HG03469 (cell line): ENCODE measurements at regions not wholly inside any gene's neighbourhood (a gene's known extent, or its start where the extent isn't known, plus 50 kb on each side); places are given as distances from the start of the nearest gene placed in this dataset.

Source experiments
- ATAC-seq: cut with Tn5 transposase; IDR thresholded peaks from one replicate; pipeline ENCODE4 v1.9.1; 2021; ENCODE audit warnings: mild to moderate bottlenecking, moderate library complexity, moderate number of reproducible peaks; ENCODE audit not compliant: unreplicated experiment

DNA sequence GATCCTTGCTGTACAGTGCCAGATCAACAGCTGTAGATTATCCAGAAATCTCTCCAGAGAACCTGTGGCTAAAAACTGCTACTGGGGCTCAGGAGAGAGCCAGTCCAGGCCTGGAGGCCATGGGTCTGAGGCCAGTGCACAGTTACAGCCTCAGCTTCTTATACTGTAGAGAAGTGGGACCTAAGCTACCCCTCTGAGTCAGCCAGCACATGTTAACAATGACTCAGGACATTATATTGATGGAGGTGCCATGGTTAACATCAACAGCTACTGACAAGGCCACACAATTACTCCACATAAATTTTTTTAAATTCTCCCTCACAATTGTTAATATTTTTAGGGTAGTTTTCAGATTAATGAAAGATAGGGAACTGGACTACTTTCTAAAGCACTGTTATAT is 138.5 kb downstream of the RBM26 start:
- no peak for ATAC-seq

DNA sequence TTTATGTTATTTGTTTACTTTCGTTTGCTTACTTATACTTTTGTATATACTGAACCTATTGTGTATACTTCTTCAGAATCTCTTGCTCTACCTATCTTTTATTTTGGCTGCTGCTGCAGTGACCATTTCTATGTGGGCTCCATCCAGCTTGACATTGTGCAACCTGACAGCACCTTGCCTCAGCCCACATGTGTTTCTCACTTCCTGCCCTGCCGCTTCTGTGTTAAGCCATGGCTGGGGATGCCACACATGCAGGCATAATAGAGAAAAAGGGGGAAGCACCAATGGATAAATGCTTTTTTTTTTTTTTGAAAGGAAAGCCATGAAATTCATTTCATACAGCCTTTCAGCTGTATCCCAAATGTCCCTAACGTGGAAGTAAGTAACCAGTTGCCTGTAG is 147.6 kb downstream of the RBM26 start:
- peak; percentile 89 for ATAC-seq

DNA sequence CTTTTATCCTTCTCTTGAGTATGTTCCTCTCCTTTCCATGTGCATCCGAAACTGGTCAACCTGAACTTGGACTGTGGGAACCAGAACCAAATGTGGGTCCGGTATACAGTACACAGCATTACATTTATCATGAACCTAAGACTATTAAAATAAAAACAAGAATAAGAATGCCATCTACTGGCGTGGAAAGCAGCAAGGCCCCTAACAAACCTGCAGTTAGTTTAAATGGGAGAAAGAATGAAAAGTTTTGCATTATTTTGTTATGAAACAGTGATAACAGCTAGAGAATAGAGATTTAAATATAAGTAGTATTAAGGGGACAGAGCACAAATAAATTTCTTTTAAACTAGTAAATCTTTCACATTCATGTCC is 159.5 kb downstream of the RBM26 start:
- ATAC-seq: no peak

DNA sequence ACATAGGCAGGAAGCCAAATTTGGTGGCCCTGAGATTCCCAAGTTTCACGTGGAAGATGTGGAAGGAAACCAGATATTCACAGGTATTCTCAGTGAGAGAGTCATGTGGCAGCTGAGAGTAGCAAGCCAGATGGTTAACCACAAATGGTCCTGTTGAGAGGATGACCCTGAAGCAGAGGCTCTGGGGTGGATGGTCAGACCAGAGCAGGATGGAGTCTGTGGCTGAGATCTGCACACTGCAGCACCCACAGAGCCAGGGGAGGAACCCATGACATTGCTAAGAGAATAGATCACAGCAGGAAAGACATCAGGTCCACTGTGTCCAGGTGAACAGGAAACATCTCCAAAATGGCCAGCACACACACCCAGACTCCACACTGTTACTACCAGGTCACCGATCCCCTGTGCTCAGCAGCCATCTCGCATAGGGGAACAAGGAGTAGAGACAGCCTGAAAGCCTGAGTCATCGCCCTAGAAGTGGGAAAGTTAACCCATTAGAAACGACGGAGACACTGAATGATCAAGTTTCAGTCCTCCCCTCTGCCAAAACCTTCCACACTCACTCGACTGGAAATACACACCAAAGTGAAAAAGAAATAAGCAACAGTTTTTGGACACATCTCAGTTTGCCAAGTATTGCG is 160.0 kb downstream of the RBM26 start:
- no peak for ATAC-seq

DNA sequence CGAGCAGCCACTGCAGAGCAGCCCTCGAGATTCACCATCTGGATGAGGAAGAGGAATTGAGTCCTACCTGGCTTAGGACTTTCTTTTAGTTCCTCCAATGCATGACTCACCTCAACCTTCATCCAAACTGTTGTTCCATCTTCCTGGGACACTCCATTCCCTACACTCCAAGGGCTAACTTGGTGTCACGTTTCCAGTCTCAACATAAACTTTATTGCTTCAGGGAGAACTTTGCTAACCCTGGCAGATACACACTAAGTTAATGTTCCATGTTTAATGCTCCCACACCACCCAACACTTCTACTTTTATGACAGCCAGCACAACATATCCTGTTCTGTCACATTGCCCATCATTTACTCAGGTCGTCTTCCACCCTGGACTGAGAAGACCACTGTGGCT is 164.4 kb downstream of the RBM26 start:
- no peak for ATAC-seq

DNA sequence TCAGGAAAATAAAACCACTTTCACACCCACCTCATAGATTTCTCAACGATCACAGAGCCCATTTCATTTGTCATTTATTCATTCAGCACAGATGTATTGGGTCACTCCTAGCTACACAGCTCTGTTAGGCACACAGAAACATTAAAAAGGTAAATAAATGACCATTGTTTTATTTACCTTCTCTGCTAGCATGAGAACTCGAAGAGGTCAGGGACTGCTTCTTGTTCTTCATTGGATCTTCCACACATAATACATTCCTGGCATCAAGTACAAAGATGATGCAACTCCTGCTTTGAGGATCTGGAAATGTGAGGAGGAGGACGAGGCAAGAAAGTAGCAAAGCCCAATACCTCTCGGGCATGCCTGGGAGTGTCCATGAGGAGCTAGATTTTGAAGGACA is 168.1 kb downstream of the RBM26 start:
- ATAC-seq: no peak

DNA sequence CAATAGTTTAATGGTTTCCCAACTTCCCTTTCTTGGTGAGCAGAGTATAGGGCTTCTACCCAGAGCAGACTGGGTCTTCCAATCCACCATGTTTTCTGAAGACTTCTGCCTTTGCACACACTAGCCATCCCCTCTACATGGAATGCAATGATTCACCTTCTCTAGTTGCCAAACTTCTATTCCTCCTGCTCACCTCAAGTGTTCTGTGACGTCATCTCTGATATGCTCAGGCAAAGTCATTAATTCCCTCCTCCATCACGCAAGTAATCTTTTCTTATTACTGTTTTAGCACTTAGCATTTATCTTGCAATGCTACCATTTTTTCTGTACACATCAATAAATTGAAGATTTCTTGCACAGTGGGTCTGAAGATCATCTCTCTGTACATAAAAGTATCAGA is 174.2 kb downstream of the RBM26 start:
- no peak for ATAC-seq

DNA sequence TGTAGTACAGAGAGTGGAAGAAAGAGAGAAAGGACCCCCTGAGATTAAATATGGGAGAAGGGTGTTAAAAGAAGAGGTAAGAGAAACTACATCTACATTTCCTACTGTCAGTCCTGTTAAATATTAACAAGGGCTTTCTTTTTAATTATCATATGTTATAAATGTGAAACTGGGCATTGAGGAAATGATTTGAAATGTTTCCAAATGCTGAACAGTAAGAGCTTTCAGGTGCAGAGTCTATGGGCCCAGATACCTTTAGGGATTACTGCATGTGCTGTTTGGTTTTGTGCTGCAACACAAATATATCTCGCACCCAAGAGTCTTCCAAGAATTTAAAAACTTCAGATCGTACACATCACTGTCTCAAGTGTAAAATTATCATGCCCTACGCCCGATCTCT is 176.3 kb downstream of the RBM26 start:
- no peak for ATAC-seq

DNA sequence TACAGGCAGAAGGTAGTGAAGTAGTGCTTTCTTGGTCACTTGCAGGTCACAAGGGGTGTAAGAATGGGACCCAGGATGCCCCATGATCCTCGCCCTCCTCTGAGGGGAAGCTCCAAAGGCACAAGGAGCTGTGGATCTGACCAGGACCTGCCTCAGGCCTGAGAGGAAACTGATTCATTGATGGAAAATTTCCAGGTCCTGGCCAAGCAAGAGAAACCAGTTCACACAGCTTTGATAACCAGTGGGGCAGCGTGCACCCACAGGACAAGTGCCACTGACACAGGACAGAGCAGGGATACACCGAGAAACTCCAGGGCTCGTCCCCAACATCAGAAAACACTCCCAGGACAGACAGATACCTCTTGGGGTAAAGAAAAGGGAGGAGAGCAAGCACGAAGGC is 177.1 kb downstream of the RBM26 start:
- ATAC-seq: no peak

DNA sequence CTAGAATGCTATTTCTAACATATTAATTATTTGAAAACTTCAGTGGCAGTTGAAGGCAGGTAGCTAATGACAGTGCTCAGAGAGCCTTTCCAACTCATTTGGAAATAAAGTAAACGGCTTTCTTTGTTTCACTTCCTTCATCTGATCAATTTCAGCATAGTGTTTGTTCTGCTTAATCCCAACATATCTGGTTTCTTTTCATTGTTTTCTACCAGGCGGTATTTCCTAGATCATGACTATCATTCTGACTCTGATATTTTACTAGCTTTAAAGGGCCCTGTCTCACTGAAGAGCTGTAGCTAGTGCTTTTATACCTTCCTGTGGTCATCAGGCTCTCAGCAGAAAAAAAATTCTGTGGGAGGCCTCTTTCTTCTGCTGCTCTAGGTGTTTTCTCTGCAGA is 178.6 kb downstream of the RBM26 start:
- peak; percentile 95 for ATAC-seq

DNA sequence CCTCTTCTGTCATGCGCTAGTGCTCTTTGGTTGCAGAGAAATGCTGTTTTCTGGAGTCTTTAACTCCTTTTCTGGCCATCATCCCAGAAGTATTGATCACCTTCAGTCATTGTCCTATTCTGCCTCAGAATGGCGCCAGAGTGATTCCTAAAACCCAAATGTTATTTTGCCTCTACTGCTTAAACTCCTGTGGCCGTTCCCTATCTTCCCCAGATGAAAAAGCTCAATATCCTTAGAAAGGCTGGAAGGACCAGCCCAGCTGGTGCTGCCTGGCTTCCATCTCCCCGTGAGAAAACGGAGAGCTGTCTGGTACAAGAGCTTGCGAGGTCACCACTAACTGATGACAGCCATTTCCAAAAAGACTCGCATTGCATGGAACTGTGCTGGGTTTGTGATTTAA is 179.1 kb downstream of the RBM26 start:
- peak; percentile 12 for ATAC-seq

DNA sequence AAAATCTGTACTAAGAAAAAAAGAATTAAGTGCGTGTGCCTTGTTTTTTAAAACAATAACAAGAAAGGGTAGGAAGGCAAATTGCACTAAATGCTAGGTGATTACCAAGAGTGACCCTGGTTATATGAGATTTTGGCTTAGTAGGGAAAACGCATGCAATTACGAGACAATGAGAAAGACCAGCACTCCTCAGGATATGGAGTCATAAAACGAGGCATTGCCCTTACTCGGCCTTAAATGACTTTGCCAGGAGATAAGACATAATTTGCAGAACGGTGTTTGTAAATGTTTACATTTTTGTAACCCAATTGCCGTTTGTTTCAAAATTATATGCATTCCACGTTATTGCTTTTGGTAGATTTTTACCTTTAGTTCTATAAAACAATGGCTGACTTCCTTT is 179.8 kb downstream of the RBM26 start:
- no peak for ATAC-seq

DNA sequence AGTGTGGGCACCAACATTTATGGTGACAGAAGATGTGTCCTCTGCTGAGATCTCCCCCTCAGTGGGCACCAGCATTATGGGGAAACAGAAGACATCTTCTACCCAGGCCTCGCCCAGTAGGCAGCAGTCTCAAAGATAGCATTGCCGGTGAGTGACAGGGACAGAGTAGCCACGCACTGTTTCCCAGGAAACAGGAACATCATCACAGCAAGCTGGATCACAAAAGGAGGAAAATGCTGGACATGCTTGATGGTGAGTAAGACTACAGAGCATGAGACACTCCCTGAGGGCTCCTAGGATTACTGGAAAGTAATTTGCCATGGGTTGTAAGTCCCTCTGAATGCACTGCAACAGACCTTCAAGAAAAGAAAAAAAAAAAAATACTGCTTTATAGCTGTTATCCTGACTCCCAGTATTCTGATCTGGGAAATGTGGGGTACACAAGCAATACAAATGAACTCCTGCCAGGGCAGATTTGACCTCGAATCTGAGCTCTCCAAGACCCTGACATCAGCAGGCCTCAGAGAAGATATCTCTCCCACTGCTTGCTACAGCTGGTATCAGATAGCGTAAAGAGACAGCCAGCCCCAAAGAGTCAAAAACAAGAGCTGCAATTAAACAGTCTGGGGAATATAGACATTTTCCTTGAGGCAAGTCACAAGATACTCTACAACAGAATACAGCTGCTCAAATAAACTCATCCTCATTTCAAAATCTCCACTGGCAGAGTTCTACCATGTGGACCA is 180.4 kb downstream of the RBM26 start:
- no peak for ATAC-seq

DNA sequence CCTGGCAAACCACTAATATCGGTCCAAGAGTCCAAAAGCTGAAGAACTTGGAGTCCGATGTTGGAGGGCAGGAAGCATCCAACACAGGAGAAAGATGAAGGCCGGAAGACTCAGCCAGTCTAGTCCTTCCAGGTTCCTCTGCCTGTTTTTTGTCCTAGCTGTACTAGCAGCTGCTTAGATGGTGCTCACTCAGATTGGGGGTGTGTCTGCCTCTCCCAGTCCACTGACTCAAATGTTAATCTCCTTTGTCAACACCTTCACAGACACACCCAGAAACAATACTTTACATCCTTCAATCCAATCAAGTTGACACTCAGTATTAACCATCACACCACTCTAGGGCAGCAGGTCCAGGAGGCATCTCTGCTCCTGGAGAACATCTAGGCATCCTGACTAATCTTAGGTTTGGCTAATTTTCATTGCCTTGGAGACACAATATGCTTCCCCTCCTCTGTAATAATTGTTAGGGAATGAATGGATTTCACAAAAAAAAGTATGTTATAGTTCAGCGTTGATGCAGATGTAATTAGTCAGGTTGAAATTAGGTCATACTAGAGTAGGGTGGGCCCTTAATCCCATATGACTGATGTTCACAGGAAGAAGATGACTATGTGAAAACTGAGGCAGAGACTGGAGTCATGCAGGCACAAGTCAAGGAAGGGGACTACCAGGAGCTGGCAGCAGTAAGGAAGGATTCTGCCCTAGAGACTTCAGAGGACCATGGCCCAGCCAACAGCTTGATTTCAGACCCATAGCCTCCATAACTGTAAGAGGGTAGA is 183.4 kb downstream of the RBM26 start:
- no peak for ATAC-seq

DNA sequence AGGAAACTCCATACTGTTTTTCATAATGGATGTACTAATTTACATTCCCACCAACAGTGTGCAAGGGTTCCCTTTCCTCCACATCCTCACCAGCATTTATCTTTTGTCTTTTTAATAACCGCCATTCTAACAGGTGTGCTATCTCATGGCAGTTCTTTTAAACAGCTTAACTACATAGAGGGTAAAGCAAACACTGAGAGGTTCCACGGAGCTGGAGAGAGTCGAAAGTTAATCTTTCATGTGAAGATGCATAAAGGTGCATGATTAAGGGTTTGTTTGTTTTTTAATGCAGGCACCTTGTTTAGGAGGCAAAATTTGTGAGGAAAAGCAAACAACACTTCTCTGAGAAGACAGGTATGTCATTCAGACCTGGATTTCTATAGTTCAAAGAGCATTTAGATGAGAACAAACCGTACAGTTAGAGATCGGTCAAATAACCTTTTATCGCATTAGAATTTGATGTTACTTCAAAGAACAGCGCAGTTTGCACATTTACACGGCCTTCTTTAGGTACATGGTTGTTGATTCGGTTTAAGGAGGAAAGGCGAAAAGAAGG is 193.9 kb downstream of the RBM26 start:
- ATAC-seq: no peak

DNA sequence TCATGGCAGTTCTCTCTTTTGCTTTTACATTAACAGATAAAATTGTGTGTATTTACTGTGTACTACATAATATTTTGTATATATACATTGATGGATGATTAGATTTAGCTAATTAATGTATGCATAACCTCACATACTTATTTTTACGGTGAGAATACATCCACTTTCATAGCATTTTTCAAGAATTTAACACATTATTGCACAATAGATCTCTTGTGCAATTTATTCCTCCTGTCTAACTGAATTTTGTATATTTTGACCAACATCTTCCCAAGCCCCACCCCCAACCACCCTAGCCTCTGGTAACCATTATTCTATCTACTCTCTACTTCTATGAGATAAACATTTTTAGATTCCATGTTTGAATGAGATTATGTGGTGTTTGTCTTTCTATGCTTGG is 194.7 kb downstream of the RBM26 start:
- ATAC-seq: no peak

DNA sequence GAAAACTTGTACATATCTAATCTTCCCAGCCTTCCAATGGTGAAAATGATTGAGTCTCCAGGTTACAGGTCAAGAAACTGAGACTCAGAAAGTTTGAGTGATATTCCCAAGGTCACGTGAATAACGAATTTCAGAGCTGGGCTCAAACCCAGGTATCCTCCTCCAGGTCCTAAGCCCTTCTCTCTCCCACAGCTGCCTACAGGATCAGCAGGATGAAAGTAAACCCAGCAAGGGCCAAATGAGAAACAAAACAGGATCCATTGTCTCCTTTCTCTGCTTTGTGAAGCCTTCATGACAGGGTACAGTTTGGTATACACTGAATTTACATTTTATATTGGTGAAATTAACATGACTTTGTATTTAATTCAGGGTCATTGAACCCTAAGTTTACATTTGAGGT is 208.1 kb downstream of the RBM26 start:
- ATAC-seq: no peak

DNA sequence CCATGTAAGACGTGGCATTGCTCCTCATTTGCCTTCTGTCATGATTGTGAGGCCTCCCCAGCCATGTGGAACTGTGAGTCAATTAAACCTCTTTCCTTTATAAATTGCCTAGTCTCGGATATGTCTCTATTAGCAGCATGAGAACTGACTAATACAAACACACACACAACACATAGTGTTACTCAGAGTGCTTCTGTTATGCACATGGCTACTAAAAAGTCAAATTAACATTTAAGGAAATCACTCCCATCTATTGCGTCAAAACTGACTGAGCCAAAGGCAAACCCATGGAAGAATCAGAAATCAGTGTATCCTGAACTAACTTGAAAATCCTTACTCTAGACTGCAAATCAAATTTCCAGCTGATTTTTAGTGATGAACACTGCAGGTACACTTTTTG is 209.2 kb downstream of the RBM26 start:
- no peak for ATAC-seq

DNA sequence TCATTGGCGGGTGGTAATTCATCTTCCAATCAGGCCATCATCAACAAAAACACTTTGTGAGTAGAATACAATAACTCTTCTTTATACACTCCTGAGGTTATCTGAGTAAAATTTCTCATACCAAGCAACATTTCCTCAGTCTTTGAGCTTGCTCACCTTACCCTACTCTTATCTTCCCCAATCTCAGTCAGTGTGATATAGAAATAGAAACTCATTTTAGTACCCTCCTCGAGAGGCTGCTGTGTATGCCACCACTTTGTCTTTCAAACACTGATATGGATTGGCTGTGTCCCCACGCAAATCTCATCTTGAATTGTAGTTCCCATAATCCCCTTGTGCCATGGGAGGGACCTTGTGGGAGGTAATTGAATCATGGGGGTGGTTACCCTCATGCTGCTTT is 209.7 kb downstream of the RBM26 start:
- no peak for ATAC-seq

DNA sequence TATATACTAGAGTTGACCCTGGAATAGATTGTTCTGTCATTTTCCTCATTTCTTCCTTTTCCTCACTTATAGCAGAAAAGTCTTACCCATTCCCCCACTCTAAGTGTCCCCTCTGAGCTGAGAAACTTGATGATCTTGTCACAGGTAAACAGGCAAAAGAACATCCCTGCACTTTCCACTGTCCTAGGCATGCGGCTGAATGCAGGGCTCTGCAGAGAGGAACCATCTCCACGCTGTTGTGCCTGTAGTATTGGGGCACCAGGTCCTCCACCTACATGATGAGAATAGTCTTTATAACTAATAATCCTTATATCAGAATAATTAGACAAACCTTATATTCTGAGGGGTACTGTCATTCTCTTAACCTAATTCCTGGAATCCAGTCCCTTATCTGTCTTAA is 211.3 kb downstream of the RBM26 start:
- ATAC-seq: peak; percentile 15

DNA sequence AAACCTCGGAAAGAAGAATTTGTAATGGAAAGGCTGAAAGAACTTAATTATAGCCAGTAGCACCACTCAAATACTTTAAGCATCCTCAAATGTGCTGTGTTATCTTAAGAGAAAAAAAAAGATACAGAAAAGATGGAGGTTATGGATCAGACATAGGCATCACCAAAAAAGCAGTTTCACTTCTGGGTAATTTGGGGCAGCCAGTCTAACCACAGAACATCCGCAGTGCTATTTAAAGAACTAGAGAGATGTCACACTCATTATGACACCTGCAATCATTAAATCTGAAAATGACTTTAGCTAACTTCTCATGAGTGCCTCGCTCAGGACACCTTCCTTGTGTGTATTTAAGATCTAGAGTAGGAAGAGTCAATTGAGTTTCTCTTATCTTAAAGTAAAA is 211.8 kb downstream of the RBM26 start:
- peak; percentile 94 for ATAC-seq

DNA sequence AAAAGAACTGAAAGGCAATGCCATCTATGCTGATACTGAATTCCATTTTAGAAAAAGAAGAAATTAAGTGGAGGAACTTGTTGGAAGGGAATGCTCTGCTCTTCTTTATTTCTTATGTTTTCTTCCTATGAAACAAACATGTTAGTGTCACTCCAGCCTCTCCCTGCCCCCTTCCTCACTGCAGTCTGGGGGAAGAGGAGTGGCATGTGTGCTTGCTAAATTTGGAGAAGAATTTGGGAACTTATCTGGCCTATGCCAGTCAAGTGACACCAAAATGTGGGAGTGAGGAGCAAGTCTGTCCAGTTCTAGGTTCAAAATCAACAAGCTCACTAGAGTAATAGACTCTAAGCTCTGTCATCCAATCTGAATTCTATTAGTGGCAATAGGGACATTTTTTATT is 214.6 kb downstream of the RBM26 start:
- no peak for ATAC-seq
